HG02678 (cell line): ENCODE measurements at regions not wholly inside any gene's neighbourhood (a gene's known extent, or its start where the extent isn't known, plus 50 kb on each side); places are given as distances from the start of the nearest gene placed in this dataset.
A peak's percentile ranks its signal among the peaks of the same experiment; 100 is the strongest.
"Not testable (repeated sequence)": the region's sequence is repeated elsewhere in the genome, so short reads cannot be mapped to it uniquely, and the experiment has no call there.

Experiments
- ATAC-seq: cut with Tn5 transposase; IDR thresholded peaks from one replicate; pipeline ENCODE4 v1.9.1; 2021; ENCODE audit warnings: mild to moderate bottlenecking, moderate library complexity; ENCODE audit not compliant: unreplicated experiment

GRCh38 chr5:101404531-101404930 is 501.4 kb upstream of the ST8SIA4 start:
- ATAC-seq: no peak

GRCh38 chr5:101393795-101394450 is 490.8 kb upstream of the ST8SIA4 start:
- ATAC-seq: no peak

GRCh38 chr5:101390151-101390908 is 487.2 kb upstream of the ST8SIA4 start:
- peak; percentile 54 for ATAC-seq

- no peak for ATAC-seq
These were observed 482.2 kb upstream of the ST8SIA4 start for GRCh38 chr5:101385276-101385675.

- no peak for ATAC-seq
These were observed 467.1 kb upstream of the ST8SIA4 start for GRCh38 chr5:101370181-101370580.

- ATAC-seq: no peak
These were observed 461.4 kb upstream of the ST8SIA4 start for GRCh38 chr5:101364469-101364868.

GRCh38 chr5:101362067-101362466 is 459.0 kb upstream of the ST8SIA4 start:
- ATAC-seq: no peak

- no peak for ATAC-seq
These were observed 443.8 kb upstream of the ST8SIA4 start for GRCh38 chr5:101346906-101347305.

GRCh38 chr5:101346447-101346846 is 443.4 kb upstream of the ST8SIA4 start:
- no peak for ATAC-seq

- no peak for ATAC-seq
These were observed 435.1 kb upstream of the ST8SIA4 start for GRCh38 chr5:101338226-101338625.

GRCh38 chr5:101327816-101328215 is 424.7 kb upstream of the ST8SIA4 start:
- ATAC-seq: no peak

- ATAC-seq: no peak
These were observed 423.7 kb upstream of the ST8SIA4 start for GRCh38 chr5:101326766-101327165.

GRCh38 chr5:101316401-101316800 is 413.3 kb upstream of the ST8SIA4 start:
- not testable (repeated sequence) for ATAC-seq

- ATAC-seq: no peak
These were observed 403.5 kb upstream of the ST8SIA4 start for GRCh38 chr5:101306391-101307137.

GRCh38 chr5:101296477-101296876 is 393.4 kb upstream of the ST8SIA4 start:
- no peak for ATAC-seq

GRCh38 chr5:101292199-101292598 is 389.1 kb upstream of the ST8SIA4 start:
- no peak for ATAC-seq

- not testable (repeated sequence) for ATAC-seq
These were observed 387.7 kb upstream of the ST8SIA4 start for GRCh38 chr5:101290761-101291160.

GRCh38 chr5:101288633-101289032 is 385.6 kb upstream of the ST8SIA4 start:
- no peak for ATAC-seq

GRCh38 chr5:101284736-101285375 is 381.8 kb upstream of the ST8SIA4 start:
- ATAC-seq: no peak

GRCh38 chr5:101283938-101284337 is 380.9 kb upstream of the ST8SIA4 start:
- not testable (repeated sequence) for ATAC-seq

- no peak for ATAC-seq
These were observed 375.8 kb upstream of the ST8SIA4 start for GRCh38 chr5:101278917-101279316.
